ENCODE measurements at regions not wholly inside any gene's neighbourhood (a gene's known extent, or its start where the extent isn't known, plus 50 kb on each side); places are given as distances from the start of the nearest gene placed in this dataset.
"Not testable (repeated sequence)": the region's sequence is repeated elsewhere in the genome, so short reads cannot be mapped to it uniquely, and the experiment has no call there.

GRCh38 chr15:87702270-87702669 lies 554.3 kb downstream of the NTRK3 start:
- no peak for ATAC-seq
- TF ChIP-seq POLR2AphosphoS5 (IDR thresholded peaks at IDR 0.05) (no peak), POLR2A (IDR thresholded peaks at IDR 0.05) (no peak), EP300 (IDR thresholded peaks at IDR 0.05) (no peak)
- TF ChIP-seq, protein P1, sequence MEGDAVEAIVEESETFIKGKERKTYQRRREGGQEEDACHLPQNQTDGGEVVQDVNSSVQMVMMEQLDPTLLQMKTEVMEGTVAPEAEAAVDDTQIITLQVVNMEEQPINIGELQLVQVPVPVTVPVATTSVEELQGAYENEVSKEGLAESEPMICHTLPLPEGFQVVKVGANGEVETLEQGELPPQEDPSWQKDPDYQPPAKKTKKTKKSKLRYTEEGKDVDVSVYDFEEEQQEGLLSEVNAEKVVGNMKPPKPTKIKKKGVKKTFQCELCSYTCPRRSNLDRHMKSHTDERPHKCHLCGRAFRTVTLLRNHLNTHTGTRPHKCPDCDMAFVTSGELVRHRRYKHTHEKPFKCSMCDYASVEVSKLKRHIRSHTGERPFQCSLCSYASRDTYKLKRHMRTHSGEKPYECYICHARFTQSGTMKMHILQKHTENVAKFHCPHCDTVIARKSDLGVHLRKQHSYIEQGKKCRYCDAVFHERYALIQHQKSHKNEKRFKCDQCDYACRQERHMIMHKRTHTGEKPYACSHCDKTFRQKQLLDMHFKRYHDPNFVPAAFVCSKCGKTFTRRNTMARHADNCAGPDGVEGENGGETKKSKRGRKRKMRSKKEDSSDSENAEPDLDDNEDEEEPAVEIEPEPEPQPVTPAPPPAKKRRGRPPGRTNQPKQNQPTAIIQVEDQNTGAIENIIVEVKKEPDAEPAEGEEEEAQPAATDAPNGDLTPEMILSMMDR (IDR thresholded peaks at IDR 0.05), result no peak
- 79 to 80% methylated on average over 4 of the region's 4 CpGs for WGBS, 2 donors (ENCODE audit: low coverage in 1 of 2)
- Histone ChIP-seq H3K4me3 (no peak overlapping the region), H3K27me3 (no peaks in the 10 kb centered on the region), H3K4me1 (no peaks in the 10 kb centered on the region), H3K27ac (no peak overlapping the region), H3K36me3 (no peaks in the 10 kb centered on the region), H3K9me3 (peaks cover 0 to 10% (median 0%) of the 10 kb centered on the region in 3 donors)

DNA sequence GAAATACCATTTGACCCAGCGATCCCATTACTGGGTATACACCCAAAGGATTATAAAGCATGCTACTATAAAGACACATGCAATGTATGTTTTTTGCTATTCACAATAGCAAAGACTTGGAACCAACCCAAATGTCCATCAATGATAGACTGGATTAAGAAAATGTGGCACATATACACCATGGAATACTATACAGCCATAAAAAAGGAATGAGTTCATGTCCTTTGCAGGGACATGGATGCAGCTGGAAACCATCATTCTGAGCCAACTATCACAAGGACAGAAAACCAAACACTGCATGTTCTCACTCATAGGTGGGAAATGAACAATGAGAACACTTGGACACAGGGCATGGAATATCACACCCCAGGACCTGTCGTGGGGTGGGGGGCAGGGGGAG lies 558.1 kb downstream of the NTRK3 start:
- H3K27ac ChIP-seq, H3K4me3 ChIP-seq, H3K4me1 ChIP-seq, H3K9me3 ChIP-seq, H3K36me3 ChIP-seq, H3K27me3 ChIP-seq, ATAC-seq: not testable (repeated sequence)
- WGBS, 2 donors (ENCODE audit: low coverage in 1 of 2), result 71 to 88% methylated on average over 1 to 2 of the region's 2 CpGs

DNA sequence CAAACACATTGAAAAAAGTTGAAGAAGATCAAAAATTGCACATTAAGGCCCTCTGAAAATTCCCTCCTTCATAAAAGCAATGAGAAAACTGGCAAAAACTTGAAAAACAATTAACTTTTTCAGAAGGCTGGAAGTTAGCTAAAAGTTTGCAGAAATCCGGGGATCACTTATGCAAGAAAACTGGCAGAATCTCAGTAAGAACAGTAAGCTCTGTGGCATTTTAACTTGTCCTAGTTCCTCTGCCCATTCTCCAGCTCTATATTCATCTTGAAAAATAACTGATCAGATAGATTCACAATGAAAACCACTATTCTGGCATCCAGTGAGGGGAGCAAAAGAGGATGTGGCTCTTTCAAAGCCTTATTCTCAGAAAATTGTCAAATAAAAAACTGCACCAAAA lies 566.8 kb downstream of the NTRK3 start:
- Histone ChIP-seq H3K27ac (no peak overlapping the region), H3K27me3 (no peaks in the 10 kb centered on the region), H3K36me3 (no peaks in the 10 kb centered on the region)

GRCh38 chr15:87687523-87687870 lies 569.0 kb downstream of the NTRK3 start:
- Histone ChIP-seq H3K4me3 (no peak overlapping the region), H3K36me3 (no peaks in the 10 kb centered on the region), H3K4me1 (no peaks in the 10 kb centered on the region), H3K9me3 (peaks cover 0 to 12% (median 0%) of the 10 kb centered on the region in 3 donors), H3K27me3 (no peaks in the 10 kb centered on the region), H3K27ac (no peak overlapping the region)
- ATAC-seq, result no peak
- TF ChIP-seq EP300 (IDR thresholded peaks at IDR 0.05), result no peak
- no peak for TF ChIP-seq POLR2A (IDR thresholded peaks at IDR 0.05)
- no peak for TF ChIP-seq POLR2AphosphoS5 (IDR thresholded peaks at IDR 0.05)
- TF ChIP-seq, protein P1 (IDR thresholded peaks at IDR 0.05), result no peak
- 80% methylated on average over 7 of the region's 7 CpGs; no CpG with 5 or more reads in 1 of the 2 donors for WGBS, 2 donors (ENCODE audit: low coverage in 1 of 2)

More for the DNA sequence above, 566.8 kb downstream of the NTRK3 start:
- 81 to 88% methylated on average over 1 of the region's 1 CpG for WGBS, 2 donors (ENCODE audit: low coverage in 1 of 2)
- no peaks in the 10 kb centered on the region for H3K4me1 ChIP-seq
- peaks cover 0 to 12% (median 0%) of the 10 kb centered on the region in 3 donors for H3K9me3 ChIP-seq
- no peak overlapping the region for H3K4me3 ChIP-seq
- TF ChIP-seq, protein P1 (IDR thresholded peaks at IDR 0.05), result no peak
- TF ChIP-seq POLR2A (IDR thresholded peaks at IDR 0.05), result no peak
- TF ChIP-seq POLR2AphosphoS5 (IDR thresholded peaks at IDR 0.05), result no peak
- no peak for TF ChIP-seq EP300 (IDR thresholded peaks at IDR 0.05)
- no peak for ATAC-seq

- no peaks in the 10 kb centered on the region for H3K4me1 ChIP-seq
- TF ChIP-seq POLR2AphosphoS5 (IDR thresholded peaks at IDR 0.05) (no peak), EP300 (IDR thresholded peaks at IDR 0.05) (no peak), POLR2A (IDR thresholded peaks at IDR 0.05) (no peak)
- TF ChIP-seq, protein P1 (IDR thresholded peaks at IDR 0.05), result no peak
- no peaks in the 10 kb centered on the region for H3K36me3 ChIP-seq
- 77 to 79% methylated on average over 3 to 4 of the region's 4 CpGs for WGBS, 2 donors (ENCODE audit: low coverage in 1 of 2)
- peaks cover 0 to 12% (median 0%) of the 10 kb centered on the region in 3 donors for H3K9me3 ChIP-seq
- ATAC-seq, result no peak
- H3K27ac ChIP-seq, result no peak overlapping the region
- no peak overlapping the region for H3K4me3 ChIP-seq
- H3K27me3 ChIP-seq, result no peaks in the 10 kb centered on the region
These were observed 569.6 kb downstream of the NTRK3 start for GRCh38 chr15:87686841-87687522.
